ENCODE measurements at regions not wholly inside any gene's neighbourhood (a gene's known extent, or its start where the extent isn't known, plus 50 kb on each side); places are given as distances from the start of the nearest gene placed in this dataset.
"Not testable (repeated sequence)": the region's sequence is repeated elsewhere in the genome, so short reads cannot be mapped to it uniquely, and the experiment has no call there.

DNA sequence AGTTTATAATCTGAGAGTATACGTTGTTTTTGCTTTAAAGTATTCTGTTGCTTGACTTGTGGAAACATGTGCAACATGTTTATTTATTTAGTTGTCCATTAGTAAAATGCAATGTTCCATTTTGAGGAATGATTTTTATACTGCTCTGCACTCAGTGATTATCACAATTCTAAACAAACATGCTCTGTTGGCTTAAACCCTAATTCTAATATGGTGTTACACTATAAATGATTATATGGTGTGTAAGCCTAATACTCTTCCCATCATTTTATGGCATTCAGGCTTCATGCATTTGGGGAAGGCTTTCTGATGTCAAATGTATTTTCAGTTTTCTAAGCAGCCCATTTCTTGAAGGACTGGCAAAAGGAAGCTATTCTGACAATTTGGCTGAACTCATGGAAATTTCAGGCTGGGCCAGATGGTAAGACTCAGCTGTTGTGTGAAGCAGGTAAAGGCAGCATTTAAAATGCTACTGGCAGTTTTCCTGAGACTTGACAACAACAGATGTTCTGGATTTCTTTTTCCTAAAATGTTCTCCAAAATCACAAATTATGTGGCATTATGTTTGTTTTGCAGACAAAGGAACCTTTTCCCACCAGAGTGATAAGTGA is 336.7 kb upstream of the GNPDA2 start:
- DNase-seq, result no peak

- DNase-seq, result no peak
Observed at GRCh38 chr4:45043911-45044310, 317.6 kb upstream of the GNPDA2 start.

DNA sequence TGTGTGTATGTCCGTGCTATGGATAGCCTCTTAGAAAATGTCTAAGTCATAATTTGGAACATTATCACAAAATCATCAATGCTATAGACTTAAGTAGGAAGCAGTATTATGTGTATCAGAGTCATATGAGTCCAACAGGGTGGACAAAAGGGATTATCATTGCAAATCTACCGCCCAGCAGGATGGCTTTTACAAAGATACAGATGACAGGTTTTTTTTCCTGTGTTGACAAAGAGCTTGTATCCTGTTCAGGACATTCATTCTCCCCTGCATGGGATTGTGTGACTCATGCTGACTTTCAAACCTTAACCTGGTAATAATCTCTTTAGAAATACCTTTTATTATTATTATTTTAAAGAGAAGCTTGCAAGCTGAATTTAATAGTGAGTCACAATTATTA is 310.3 kb upstream of the GNPDA2 start:
- DNase-seq, result no peak

GRCh38 chr4:45033676-45034419 is 307.5 kb upstream of the GNPDA2 start:
- DNase-seq, result no peak

GRCh38 chr4:45030059-45030458 is 303.7 kb upstream of the GNPDA2 start:
- DNase-seq, result no peak

DNA sequence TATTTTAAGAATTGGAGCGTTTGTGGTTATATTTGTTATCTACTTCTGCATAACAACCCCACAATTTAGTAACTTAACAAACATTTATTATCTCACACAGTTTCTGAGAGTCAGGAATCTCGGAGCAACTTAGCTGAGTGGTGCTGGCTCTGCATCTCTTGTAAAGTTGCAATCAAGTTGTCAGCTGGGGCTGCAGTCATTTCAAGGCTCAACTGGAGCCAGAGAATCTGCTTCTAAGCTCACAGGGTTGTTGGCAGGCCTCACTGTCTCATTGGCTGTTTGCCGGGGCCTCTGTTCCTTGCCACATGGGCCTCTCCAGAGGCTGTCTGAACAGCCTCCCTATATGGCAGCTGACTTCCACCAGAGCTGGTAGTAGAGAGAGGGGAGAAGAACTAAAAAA is 281.2 kb upstream of the GNPDA2 start:
- no peak for DNase-seq

DNA sequence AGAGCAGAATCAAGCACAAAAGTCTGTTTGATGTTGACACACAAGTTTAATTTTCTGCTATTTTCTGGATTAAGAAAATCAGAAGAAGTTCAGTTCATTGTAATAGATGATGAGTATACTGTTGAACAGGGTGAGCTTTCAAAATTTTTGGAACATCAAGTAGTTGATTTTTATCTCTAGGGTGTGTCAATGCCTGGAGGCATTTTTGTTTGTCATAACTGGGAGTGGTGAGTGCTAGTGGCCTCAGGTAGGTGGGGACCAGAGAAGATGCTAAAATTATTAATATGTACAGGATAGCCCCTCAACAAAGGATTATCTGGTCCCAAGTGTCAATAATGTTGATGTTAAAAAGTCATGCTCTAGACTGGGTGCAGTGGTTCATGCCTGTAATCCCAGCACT is 279.7 kb upstream of the GNPDA2 start:
- DNase-seq, result no peak

GRCh38 chr4:45004847-45005565 is 278.6 kb upstream of the GNPDA2 start:
- DNase-seq, result no peak

GRCh38 chr4:45004326-45004725 is 278.0 kb upstream of the GNPDA2 start:
- no peak for DNase-seq

DNA sequence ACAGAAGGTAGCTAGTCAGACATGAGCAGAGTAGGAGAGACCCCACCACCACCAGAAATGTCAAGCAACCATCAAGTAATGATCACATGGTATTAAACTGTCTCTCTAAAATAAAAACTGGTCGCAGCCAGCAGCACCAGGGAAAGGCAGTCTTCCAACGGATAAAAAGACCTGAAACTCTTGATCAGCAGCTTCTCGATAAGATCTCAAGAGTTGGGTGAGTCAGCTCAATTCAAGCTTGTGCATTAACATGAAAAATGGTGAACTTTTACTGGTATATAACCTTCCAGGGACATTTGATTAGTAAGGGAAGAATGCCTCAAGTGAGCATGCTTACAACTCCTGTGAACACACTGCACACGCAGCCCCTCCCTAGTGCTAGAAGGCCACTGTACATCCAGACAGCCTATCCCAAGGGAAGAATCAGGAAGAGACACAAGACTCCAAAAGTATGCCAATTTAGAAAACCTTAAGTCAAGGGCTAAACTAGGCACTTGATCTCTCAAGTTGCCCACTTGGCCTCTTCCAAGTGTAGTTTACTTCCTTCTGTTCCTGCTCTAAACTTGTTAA is 270.0 kb upstream of the GNPDA2 start:
- no peak for DNase-seq

GRCh38 chr4:44988011-44988410 is 261.7 kb upstream of the GNPDA2 start:
- no peak for DNase-seq

GRCh38 chr4:44985938-44986337 is 259.6 kb upstream of the GNPDA2 start:
- DNase-seq, result no peak

DNA sequence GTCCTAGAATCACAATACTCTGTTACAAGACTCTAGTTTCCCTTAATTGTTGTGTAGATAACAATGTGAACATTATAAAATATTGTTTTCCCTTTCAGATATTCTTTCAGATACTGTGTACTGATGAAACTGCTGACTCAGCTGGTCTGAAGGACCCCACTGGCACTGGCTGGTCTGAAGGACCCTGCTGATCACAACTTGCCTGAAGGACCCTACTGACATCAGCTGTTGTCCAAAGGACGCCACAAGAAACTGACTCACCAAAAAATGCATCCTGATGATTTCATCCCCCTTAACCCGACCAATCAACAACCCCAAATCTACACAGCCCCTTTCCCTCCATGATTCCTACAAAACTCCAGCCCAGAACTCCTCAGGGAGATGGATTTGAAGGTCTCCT is 258.8 kb upstream of the GNPDA2 start:
- no peak for DNase-seq

GRCh38 chr4:44984083-44984482 is 257.7 kb upstream of the GNPDA2 start:
- DNase-seq, result no peak

- no peak for DNase-seq
Observed at GRCh38 chr4:44983083-44983482, 256.7 kb upstream of the GNPDA2 start.

- DNase-seq, result no peak
Observed at GRCh38 chr4:44978020-44978419, 251.7 kb upstream of the GNPDA2 start.

DNA sequence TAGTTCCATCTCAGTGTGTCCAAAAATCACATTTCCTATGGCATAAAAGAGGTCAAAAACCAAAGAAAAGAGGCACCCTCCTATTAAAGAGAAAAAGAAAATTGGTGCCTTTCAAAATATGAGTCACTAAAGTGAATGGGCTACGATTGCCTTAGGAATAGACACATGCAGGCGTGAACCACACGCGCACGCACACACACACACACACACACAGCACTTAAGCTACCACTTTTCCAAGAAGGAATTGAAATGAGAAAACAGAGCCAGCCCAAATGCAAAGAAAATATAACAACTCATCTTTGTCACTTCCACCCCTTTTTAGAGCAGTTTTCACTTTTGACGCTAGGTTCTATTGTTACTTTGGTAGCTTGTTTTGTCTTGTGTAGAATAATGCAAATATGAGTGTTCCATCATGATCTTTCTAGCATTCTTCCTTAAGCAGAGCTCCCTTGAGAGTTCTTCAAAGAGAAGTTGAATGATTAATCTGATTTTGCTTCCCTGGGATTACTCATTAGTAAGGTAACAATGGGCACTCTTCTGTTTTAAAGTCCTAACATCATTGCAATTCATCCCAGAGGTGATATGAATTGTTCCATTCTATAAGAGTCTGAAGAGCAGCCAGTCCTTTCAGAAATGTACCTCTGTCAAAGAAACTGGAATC is 239.2 kb upstream of the GNPDA2 start:
- no peak for DNase-seq

- not testable (repeated sequence) for DNase-seq
Observed at GRCh38 chr4:44964086-44964485, 237.7 kb upstream of the GNPDA2 start.

DNA sequence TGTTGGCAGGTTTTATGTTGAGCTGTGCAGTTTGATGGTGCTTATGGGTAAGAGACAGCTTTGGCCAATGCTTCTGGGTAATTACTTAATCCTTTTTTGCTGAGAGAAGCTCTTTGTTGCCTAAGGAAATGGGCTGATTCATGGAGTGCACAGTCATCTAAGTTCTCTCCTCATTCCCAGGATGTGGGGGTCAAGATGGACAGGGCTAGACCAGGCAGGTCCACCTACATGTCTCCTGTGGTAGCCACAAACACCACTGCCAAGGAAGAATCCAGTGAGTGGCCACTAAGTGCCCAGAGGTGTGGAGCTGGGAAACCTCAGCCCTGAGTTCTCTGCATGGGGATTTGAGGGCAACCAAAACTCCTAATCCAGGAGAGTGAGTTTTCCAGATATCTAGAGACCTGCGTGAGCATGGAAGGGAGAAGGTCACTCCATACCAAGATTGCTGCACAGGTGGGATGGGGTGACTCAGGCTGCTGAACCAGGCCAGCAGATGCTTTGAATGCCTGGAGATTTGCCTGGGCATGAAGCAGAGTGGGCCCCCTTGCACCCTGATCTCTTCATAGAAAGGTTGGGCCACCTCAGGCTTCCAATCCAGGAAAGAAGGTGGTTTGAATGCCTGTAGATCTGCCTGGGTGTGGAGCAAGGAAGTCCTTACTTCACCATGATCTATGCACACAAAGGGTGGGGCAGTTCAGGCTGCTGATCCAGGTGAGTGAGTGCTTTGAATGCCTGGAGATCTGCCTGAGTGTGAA is 234.8 kb upstream of the GNPDA2 start:
- DNase-seq, result no peak

- no peak for DNase-seq
Observed at GRCh38 chr4:44931720-44932119, 205.4 kb upstream of the GNPDA2 start.

DNA sequence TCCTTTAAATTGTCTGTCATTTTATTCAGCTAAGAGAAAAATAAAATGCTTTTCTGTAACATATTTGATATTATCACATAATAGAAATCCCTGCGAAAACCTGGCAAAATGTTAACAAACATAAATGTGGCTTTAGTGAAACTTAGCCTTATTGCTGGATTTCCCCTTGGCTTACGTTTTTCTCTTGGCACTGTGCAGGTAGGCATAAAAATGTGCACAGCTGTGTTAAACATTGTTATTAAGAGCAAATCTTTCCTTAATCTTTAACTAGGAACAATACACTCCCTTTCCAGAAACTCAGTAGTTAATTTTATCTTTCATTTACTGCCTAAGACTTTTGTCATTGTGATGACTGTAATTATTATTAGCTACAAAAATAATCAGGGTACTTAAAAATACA is 202.4 kb upstream of the GNPDA2 start:
- DNase-seq, result no peak

Data from fibroblast of upper back skin (primary cell).